ENCODE measurements at regions not wholly inside any gene's neighbourhood (a gene's known extent, or its start where the extent isn't known, plus 50 kb on each side); places are given as distances from the start of the nearest gene placed in this dataset.

DNA sequence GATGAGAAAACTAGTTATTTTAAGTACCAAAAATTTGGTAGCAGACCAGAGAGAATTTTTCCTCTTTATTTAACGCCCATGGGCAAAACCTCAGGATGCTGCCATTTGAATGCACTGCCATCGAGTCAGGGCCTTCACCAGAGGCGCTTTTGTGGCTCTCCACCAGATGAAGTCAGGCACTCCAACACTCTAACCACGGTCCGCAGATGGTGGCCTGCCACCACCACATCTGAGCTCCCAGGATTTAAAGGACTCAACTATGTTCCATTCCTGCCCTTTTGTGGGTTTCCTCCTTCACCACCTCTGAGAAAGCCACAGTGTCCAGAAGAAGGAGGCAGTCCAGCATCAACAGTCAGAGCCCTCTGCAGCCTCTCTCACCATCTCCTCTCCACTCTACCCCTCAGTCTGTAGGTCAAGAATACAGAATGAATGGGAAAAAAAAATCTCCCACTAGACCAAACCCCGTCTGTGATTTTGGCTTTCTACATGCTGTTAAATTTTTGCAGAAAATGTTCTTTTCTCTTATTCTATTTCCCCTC, 647.4 kb downstream of the USP25 start:
- TF ChIP-seq CTCF (IDR thresholded peaks at IDR 0.05; ENCODE audit: low read depth, low read length): no peak
- no peak for DNase-seq (ENCODE audit: low read depth in 1 of 2, low spot score in 1 of 2)

GRCh38 chr21:16377857-16378256, 648.1 kb downstream of the USP25 start:
- H3K9me3 ChIP-seq (ENCODE audit: low read depth): no peaks in the 10 kb centered on the region
- H3K27ac ChIP-seq: peak overlapping the region; percentile 91
- DNase-seq (ENCODE audit: low read depth in 1 of 2, low spot score in 1 of 2): no peak
- TF ChIP-seq CTCF (IDR thresholded peaks at IDR 0.05; ENCODE audit: low read depth, low read length): no peak
- H3K36me3 ChIP-seq: no peaks in the 10 kb centered on the region
- H3K27me3 ChIP-seq: no peaks in the 10 kb centered on the region
- peaks cover 37% of the 10 kb centered on the region for H3K4me1 ChIP-seq (ENCODE audit: low read depth)
- no peak overlapping the region for H3K4me3 ChIP-seq

More for the DNA sequence above, 647.4 kb downstream of the USP25 start:
- Histone ChIP-seq H3K27me3 (no peaks in the 10 kb centered on the region), H3K9me3 (ENCODE audit: low read depth) (no peaks in the 10 kb centered on the region), H3K27ac (peak overlapping the region; percentile 91), H3K4me3 (no peak overlapping the region), H3K36me3 (no peaks in the 10 kb centered on the region), H3K4me1 (ENCODE audit: low read depth) (peaks cover 37% of the 10 kb centered on the region)

GRCh38 chr21:16378525-16378924, 648.7 kb downstream of the USP25 start:
- peak overlapping the region; percentile 91 for H3K27ac ChIP-seq

GRCh38 chr21:16388291-16388690, 658.5 kb downstream of the USP25 start:
- H3K27me3 ChIP-seq: no peaks in the 10 kb centered on the region
- no peaks in the 10 kb centered on the region for H3K36me3 ChIP-seq

More at GRCh38 chr21:16378525-16378924, 648.7 kb downstream of the USP25 start:
- DNase-seq (ENCODE audit: low read depth in 1 of 2, low spot score in 1 of 2): no peak
- Histone ChIP-seq H3K9me3 (ENCODE audit: low read depth) (no peaks in the 10 kb centered on the region), H3K4me3 (no peak overlapping the region), H3K27me3 (no peaks in the 10 kb centered on the region), H3K4me1 (ENCODE audit: low read depth) (peaks cover 37% of the 10 kb centered on the region), H3K36me3 (no peaks in the 10 kb centered on the region)
- no peak for TF ChIP-seq CTCF (IDR thresholded peaks at IDR 0.05; ENCODE audit: low read depth, low read length)

DNA sequence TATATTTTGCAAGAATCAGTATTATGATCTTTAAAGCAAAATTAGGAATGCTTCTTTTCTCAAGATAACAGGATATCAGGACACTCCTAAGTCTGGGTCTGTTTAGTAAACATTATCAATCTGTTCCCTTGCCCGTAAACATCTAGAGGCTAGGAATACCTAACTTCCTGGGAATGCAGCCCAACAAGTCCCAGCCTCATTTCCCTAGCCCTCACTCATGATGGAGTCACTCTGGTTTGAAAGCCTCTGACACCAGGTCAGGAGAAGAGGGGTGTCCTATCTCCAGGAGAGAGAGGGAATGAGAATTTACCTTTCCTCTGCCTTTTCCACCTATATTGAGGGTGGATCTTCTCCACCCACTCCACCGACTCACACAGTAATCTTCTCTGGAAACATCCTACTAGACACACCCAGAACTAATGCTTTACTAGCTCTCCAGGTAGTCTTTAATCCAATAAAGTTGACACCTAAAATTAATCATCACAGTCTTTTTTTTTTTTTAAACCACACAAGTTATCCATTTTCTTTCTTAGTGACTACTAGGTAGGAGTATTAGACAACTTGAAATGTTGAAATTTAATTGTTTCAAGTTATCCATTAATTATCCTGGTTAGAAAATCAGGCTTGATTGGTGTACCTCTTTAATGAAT, 659.3 kb downstream of the USP25 start:
- TF ChIP-seq CTCF (IDR thresholded peaks at IDR 0.05; ENCODE audit: low read depth, low read length): no peak
- DNase-seq (ENCODE audit: low read depth in 1 of 2, low spot score in 1 of 2): no peak
- Histone ChIP-seq H3K9me3 (ENCODE audit: low read depth) (no peaks in the 10 kb centered on the region), H3K27me3 (no peaks in the 10 kb centered on the region), H3K36me3 (no peaks in the 10 kb centered on the region), H3K27ac (no peak overlapping the region), H3K4me3 (no peak overlapping the region), H3K4me1 (ENCODE audit: low read depth) (peaks cover 2% of the 10 kb centered on the region)

More at GRCh38 chr21:16388291-16388690, 658.5 kb downstream of the USP25 start:
- no peak for TF ChIP-seq CTCF (IDR thresholded peaks at IDR 0.05; ENCODE audit: low read depth, low read length)
- H3K27ac ChIP-seq: no peak overlapping the region
- no peaks in the 10 kb centered on the region for H3K9me3 ChIP-seq (ENCODE audit: low read depth)
- H3K4me3 ChIP-seq: no peak overlapping the region
- no peak for DNase-seq (ENCODE audit: low read depth in 1 of 2, low spot score in 1 of 2)
- H3K4me1 ChIP-seq (ENCODE audit: low read depth): peaks cover 2% of the 10 kb centered on the region
